Stimulated activated CD4-positive, alpha-beta T cell treated with anti-CD3 and anti-CD28 coated beads, TNF-alpha, amount 100 ng/mL, for 24 hours (primary cell): ENCODE measurements at regions not wholly inside any gene's neighbourhood (a gene's known extent, or its start where the extent isn't known, plus 50 kb on each side); places are given as distances from the start of the nearest gene placed in this dataset.
"Not testable (repeated sequence)": the region's sequence is repeated elsewhere in the genome, so short reads cannot be mapped to it uniquely, and the experiment has no call there.

Source experiments
- DNase-seq, 3 experiments: peaks; one replicate each; pipeline ENCODE4 v3.0.0-alpha.2; 2020; ENCODE audit warnings: low read depth in 3 of 3

DNA sequence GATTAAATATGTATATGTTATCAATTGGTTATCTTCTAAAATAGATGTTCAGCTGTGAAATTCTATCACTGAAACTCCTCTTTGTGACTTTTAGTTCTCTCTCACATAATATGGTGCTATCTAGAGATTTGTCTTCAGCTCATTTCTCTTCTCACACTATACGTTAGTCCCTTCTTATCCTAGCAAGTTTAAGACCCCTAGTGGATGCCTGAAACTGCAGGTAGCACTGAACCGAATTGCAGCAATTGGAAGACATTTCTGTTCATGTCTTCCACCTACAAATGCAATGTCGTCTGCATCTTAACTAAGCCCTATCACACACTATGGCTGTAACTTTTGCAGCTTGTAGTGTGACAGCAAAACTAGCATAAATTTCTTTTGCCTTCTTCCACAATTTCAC, 442.7 kb upstream of the POM121L12 start:
- no peak for DNase-seq

- no peak for DNase-seq
These were observed 448.7 kb upstream of the POM121L12 start for GRCh38 chr7:52586704-52587103.

GRCh38 chr7:52584041-52584440, 451.4 kb upstream of the POM121L12 start:
- no peak for DNase-seq

DNA sequence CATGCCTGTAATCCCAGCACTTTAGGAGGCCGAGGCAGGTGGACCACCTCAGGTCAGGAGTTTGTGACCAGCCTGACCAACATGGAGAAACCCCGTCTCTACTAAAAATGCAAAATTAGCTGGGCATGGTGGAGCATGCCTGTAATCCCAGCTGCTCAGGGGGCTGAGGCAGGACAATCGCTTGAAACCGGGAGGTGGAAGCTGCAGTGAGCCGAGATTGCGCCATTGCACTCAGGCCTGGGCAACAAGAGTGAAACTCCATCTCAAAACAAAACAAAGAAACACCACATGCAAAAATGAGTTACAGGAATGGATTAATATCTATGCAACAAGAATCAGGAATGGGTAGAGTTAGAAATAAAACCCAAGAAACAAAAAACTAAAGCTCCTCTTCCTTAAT, 462.3 kb upstream of the POM121L12 start:
- DNase-seq: not testable (repeated sequence)

DNA sequence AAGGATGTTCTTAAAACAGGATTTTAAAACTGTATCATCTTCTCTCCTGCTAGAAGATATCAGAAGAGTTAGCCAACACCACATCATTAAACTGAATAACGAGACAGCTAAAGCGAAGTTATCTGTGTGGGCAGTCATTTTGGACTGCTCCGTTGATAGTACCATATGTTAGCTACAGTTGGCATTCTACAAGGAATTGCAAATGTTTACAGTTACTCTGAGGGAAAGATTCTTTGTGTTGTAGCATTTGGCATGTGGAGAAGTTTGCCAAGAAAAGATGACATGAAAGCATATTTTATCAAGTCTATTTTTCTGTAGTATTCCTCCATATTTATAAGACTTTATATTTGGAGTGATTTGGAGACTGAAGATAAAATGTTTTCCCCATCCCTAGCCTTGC, 464.4 kb upstream of the POM121L12 start:
- no peak for DNase-seq

DNA sequence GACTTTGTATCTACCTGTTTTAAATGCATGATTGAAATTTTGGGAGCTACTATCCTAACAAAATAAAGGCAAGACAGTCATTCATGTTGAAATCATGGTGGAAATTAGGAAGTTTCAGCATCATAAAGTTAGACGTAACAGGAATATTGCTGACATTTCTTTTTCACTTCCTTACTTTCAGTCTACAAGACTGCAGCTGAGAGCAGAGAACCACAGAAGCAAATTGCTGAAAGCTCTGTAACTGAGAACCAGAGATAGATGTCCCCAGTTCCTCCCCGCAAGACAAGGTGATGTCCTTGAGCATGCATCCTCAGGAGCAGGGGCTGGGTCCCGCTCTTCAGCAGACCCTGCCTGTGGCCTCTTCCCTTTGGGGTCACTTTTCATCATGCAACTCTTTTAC, 466.3 kb upstream of the POM121L12 start:
- DNase-seq: no peak

GRCh38 chr7:52565974-52566373, 469.5 kb upstream of the POM121L12 start:
- no peak for DNase-seq

DNA sequence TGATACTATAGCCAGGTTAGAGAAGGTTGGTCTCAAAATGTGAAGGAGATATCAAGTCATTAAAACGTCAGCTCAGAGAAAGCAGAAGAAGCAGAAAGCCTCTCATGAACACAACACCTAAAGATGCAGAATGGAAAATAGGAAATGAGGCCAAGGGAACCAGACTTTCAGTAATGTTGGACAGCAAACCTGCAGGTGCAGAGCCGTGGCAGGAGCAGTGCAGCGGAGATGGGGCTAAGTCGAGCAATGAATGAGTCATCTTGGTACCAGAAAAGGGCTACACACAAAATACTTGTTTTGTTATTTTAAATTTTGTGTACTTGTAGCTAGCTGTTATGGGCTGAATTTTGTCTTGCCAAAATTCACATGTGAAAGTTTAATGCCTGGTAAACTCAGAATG, 479.6 kb upstream of the POM121L12 start:
- DNase-seq: no peak

GRCh38 chr7:52547308-52547910, 488.0 kb upstream of the POM121L12 start:
- DNase-seq: no peak

GRCh38 chr7:52541198-52541765, 494.2 kb upstream of the POM121L12 start:
- not testable (repeated sequence) for DNase-seq

DNA sequence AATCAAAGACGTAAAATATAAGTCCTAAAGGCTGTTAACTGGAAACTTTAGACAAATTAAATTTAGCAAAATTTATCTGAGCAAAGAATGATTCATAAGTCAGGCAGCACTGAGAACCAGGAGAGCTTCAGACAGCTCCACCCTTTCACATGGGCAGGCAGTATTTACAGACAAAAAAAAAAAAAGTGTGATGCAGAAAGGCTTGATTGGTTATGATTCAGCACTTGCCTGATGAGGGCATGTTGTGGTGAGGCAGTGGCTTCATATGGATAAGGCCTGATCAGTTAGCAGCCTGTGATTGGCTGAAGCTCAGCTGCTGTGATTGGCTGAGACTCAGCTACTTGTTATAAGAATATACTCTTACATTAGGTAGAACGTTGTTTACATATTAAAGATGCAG, 495.4 kb upstream of the POM121L12 start:
- no peak for DNase-seq

- DNase-seq: no peak
These were observed 496.0 kb upstream of the POM121L12 start for GRCh38 chr7:52539414-52539813.

DNA sequence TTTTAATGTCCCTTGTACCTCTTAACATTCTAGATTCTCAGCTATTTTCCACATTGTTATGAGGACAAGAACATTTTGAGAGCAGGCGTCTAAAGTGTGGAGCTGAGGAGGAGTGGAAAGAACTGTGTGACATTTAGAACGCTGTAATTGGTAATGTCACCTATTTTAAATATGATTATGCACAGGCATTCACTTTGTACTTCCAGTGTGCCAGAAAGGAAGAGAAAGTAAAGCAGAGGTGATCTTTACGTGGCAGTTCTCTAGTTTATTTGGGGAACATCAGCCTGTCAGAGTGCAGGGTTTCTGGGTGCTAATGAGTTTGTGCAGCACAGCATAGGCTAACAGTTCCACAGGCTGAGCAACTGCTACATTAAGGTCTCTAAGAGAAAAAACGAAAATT, 498.4 kb upstream of the POM121L12 start:
- DNase-seq: no peak

DNA sequence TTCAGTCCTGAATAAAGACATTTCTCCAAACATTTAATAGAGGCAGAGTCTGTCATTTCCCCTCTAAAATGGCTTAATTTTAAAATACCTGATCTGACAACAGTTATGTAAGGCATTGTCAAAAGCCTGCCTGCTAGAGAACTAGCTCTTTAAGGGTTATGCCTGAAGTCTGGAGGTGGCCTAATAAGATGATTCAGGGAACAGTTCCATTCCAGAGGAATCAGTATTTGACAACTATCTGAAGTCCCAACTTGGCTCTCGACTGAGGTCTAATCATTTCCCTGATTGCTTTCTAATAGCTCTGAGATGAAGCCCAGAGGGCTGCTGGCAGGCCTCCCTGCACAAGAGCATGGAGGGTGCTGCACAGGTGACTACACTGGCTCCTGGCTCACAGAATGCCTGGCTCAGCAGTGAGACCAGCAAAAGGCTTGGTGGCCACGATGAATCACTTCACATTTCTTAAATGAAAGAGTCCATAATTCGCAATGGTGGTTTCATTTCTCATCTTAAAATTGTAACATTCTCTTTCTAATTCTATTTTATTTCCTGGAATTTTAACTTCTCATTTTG, 509.6 kb upstream of the POM121L12 start:
- no peak for DNase-seq

- DNase-seq: no peak
These were observed 516.6 kb upstream of the POM121L12 start for GRCh38 chr7:52518869-52519268.

DNA sequence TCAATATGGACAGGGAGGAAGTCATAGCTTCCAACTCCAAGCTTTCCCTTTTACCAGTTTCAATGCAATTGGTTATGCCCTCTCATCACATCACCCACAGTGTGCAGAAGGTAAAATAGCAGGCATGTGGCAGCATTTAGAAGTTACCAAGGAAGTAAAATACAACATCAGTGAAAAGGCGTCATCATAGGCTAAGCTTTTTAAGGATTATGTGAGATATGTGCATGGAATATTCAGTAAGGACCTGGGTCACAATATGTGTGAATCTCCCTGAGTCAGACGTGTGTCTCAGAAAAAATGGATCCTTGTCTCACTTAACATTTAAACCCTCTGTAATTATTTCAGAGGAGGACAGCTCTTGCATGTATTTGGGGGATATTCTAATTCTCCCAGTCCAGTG, 522.8 kb upstream of the POM121L12 start:
- DNase-seq: no peak

- DNase-seq: no peak
These were observed 527.7 kb upstream of the POM121L12 start for GRCh38 chr7:52507546-52508255.

- DNase-seq: no peak
These were observed 529.1 kb upstream of the POM121L12 start for GRCh38 chr7:52506325-52506724.

DNA sequence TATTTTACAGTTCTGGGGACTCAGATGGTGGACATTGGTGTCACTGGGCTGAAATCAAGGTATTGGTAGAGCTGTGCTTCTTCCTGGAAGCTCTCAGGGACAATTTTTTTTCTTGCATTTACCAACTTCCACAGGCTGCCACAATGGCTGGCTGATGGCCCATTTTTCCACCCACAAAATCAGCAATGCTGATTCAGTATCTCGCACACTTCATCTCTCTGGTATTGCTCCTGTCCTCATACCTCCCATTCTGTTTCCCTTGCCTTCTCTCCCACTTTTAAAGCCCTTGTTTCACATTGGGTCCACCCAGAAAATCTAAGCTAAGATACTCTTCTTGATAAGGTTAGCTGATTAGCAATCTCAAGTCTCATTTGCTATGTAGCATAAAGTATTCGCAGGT, 530.9 kb upstream of the POM121L12 start:
- DNase-seq: no peak

- no peak for DNase-seq
These were observed 533.2 kb upstream of the POM121L12 start for GRCh38 chr7:52502281-52502680.

- no peak for DNase-seq
These were observed 533.7 kb upstream of the POM121L12 start for GRCh38 chr7:52501696-52502095.

DNA sequence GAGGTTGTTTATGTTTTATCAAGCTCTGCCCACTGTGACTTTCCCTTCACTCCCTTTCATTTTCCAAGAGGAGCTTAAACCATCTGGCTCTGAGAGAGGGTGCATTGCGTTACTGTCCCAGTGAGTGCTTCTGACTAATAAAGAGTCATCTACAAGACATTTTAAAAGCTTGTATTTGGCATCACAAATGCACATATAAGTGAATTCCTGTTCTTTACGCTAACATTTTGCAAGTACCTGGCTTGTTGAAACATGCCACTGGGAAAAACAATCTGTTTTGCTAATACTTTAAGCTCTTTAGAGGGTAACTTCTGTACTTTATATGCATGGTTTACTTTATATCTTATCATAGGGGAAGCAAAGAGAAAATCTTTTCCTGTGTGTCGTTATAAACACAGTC, 534.6 kb upstream of the POM121L12 start:
- no peak for DNase-seq

DNA sequence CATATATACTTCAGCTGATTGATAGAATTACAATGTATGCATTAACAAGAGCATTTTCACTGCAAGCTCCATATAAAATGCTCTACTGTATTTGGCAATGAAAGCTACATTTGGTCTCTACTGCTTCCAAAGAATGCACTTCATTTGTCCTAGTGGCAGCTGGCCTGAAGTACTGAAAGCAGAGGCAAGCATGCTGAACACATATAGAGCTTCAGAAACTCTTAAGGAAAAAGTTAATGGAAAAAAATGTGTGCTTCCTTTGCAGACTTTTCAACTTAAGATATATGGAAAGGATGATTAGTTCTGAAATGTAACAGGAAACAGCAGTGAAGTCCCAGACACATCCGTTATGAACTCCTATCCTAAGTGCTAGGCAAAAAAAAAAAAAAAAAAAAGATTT, 537.1 kb upstream of the POM121L12 start:
- DNase-seq: no peak
